Endothelial cell of umbilical vein (primary cell): ENCODE measurements at regions not wholly inside any gene's neighbourhood (a gene's known extent, or its start where the extent isn't known, plus 50 kb on each side); places are given as distances from the start of the nearest gene placed in this dataset.

Source experiments
- BruUV-seq: library from RNA; stranded (reverse); fragments of 400-500 nt; replicated peaks from 2 replicates; lab custom pipeline; 2021; lab: Mats Ljungman, UMichigan
- CTCF ChIA-PET: fragments of 300-600, 350-600 bp; sonication (Branson Sonifier 250); formaldehyde crosslinking; loops from one replicate; lab custom pipeline; 2021; ENCODE audit warnings: antibody characterized with exemption, inconsistent platforms; lab: Charles Lee
- POLR2A ChIA-PET: fragments of 300-600, 350-600 bp; sonication (Branson Sonifier 250); formaldehyde crosslinking; loops from one replicate; lab custom pipeline; 2021; ENCODE audit warnings: antibody characterized with exemption, inconsistent platforms; lab: Charles Lee
- DNase-seq: peaks from one replicate; pipeline ENCODE4 v3.0.0-alpha.2; 2011; ENCODE audit warnings: low read depth, low spot score
- FAIRE-seq: peaks from 2 replicates; lab custom pipeline; 2011; peaks lifted over from hg19 to GRCh38; lab: Jason Lieb, UNC
- H2AFZ ChIP-seq: 2 replicates; pipeline ENCODE4 v1.6.0; 2012; ENCODE audit warnings: low read depth, low read length, control low read depth, inconsistent platforms
- H3K27ac ChIP-seq: 2 replicates; pipeline ENCODE4 v1.5.1; 2011; ENCODE audit warnings: low read depth, mild to moderate bottlenecking, control low read depth, low read length, moderate library complexity; ENCODE audit not compliant: insufficient read depth
- H3K27me3 ChIP-seq, 2 experiments: 2 replicates each; pipeline versions ENCODE4 v1.6.0 to v1.6.1; 2011; ENCODE audit warnings: low read length in 2 of 2, mixed read lengths in 1 of 2; ENCODE audit not compliant: control insufficient read depth in 2 of 2, insufficient read depth in 2 of 2
- H3K36me3 ChIP-seq, 2 experiments: 2 replicates in 1 of 2; 3 replicates in 1 of 2; pipeline ENCODE4 v1.5.1; 2011; ENCODE audit warnings: low read length in 2 of 2, mild to moderate bottlenecking in 1 of 2, moderate library complexity in 1 of 2; ENCODE audit not compliant: control insufficient read depth in 2 of 2, insufficient read depth in 2 of 2; ENCODE audit errors: extremely low read depth in 1 of 2
- H3K4me1 ChIP-seq: 3 replicates; pipeline ENCODE4 v1.5.1; 2011; ENCODE audit warnings: mild to moderate bottlenecking, low read length; ENCODE audit not compliant: control insufficient read depth, insufficient read depth; ENCODE audit errors: extremely low read depth
- H3K4me2 ChIP-seq: 2 replicates; pipeline ENCODE4 v1.6.1; 2011; ENCODE audit warnings: low read length, control low read depth, mixed read lengths; ENCODE audit not compliant: insufficient read depth
- H3K4me3 ChIP-seq, 3 experiments: fragments of 200-600 bp in 1 of 3; sonication (generic), shearing (Covaris generic) in 1 of 3; replicated peaks in 1 of 3; 2 replicates each; pipeline ENCODE4 v1.5.1; 2011 to 2016; ENCODE audit warnings: control low read depth in 3 of 3, low read length in 3 of 3, mild to moderate bottlenecking in 2 of 3, inconsistent platforms in 1 of 3, low read depth in 1 of 3, moderate library complexity in 1 of 3; ENCODE audit not compliant: insufficient read depth in 1 of 3
- H3K79me2 ChIP-seq: 2 replicates; pipeline ENCODE4 v1.6.0; 2012; ENCODE audit warnings: low read length, inconsistent platforms; ENCODE audit not compliant: control insufficient read depth, insufficient read depth
- H3K9ac ChIP-seq: replicated peaks from 2 replicates; pipeline ENCODE3; 2011; ENCODE audit warnings: low read length, control low read depth; ENCODE audit not compliant: insufficient read depth; ENCODE audit errors: extremely low read depth
- H3K9me1 ChIP-seq: replicated peaks from 3 replicates; pipeline ENCODE4 v1.6.0; 2011; ENCODE audit warnings: mild to moderate bottlenecking, low read length; ENCODE audit not compliant: control insufficient read depth, insufficient read depth; ENCODE audit errors: extremely low read depth
- H3K9me3 ChIP-seq: replicated peaks from 2 replicates; pipeline ENCODE4 v1.5.1; 2012; ENCODE audit warnings: low read length, inconsistent platforms; ENCODE audit not compliant: control insufficient read depth, insufficient read depth
- H4K20me1 ChIP-seq: replicated peaks from 2 replicates; pipeline ENCODE3; 2011; ENCODE audit warnings: mild to moderate bottlenecking, low read length; ENCODE audit not compliant: control insufficient read depth, insufficient read depth; ENCODE audit errors: extremely low read depth
- EZH2 ChIP-seq: IDR thresholded peaks from 2 replicates; pipeline ENCODE4 v1.6.1; 2012; ENCODE audit warnings: borderline replicate concordance, low read depth, mild to moderate bottlenecking, moderate library complexity, low read length, inconsistent platforms; ENCODE audit not compliant: severe bottlenecking
- FOS ChIP-seq: IDR thresholded peaks from 2 replicates; pipeline ENCODE4 v1.6.1; 2011; ENCODE audit warnings: mild to moderate bottlenecking, low read length, moderate library complexity, borderline replicate concordance; ENCODE audit not compliant: insufficient read depth
- GATA2 ChIP-seq: IDR thresholded peaks from 2 replicates; pipeline ENCODE4 v1.7.0; 2011; ENCODE audit warnings: low read depth, mild to moderate bottlenecking, moderate library complexity, mixed read lengths, low read length; ENCODE audit not compliant: insufficient read length, insufficient read depth
- JUN ChIP-seq: IDR thresholded peaks from 2 replicates; pipeline ENCODE4 v1.6.1; 2011; ENCODE audit warnings: borderline replicate concordance, low read depth; ENCODE audit not compliant: insufficient read length, insufficient read depth
- MYC ChIP-seq: IDR thresholded peaks from one replicate; pipeline ENCODE4 v1.6.1; 2011; ENCODE audit warnings: mild to moderate bottlenecking, low read depth, low read length
- POLR2A ChIP-seq: IDR thresholded peaks from 2 replicates; pipeline ENCODE4 v1.6.1; 2012; ENCODE audit warnings: low read depth, mild to moderate bottlenecking, control low read depth, low read length
- POLR2AphosphoS5 ChIP-seq: IDR thresholded peaks from 2 replicates; pipeline ENCODE4 v1.6.1; 2012; ENCODE audit warnings: low read depth, mild to moderate bottlenecking, control low read depth, low read length, moderate library complexity; ENCODE audit not compliant: insufficient read depth
- dilution Hi-C: fragments of 300-500 bp; cut with MboI; formaldehyde crosslinking; loops from one replicate; pipeline ENCODE4 v1.15.0; 2019; ENCODE audit warnings: low sequenced_read_pairs; ENCODE audit not compliant: extremely low pct_ligation_motif_present
- intact Hi-C: fragments of 100-400 bp; cut with micrococcal nuclease; formaldehyde crosslinking; loops from one replicate; pipeline ENCODE4 v1.10.0; 2022
- TF ChIP-seq, protein P1 (sequence below), 2 donors: IDR thresholded peaks; 1 replicate in 1 of 2; 2 replicates in 1 of 2; pipeline ENCODE4 v1.5.1; 2011; ENCODE audit warnings: low read length in 2 of 2, mild to moderate bottlenecking in 2 of 2, moderate library complexity in 2 of 2, control low read depth in 1 of 2, inconsistent platforms in 1 of 2, low read depth in 1 of 2; ENCODE audit not compliant: insufficient read depth in 1 of 2; ENCODE audit errors: extremely low read depth in 1 of 2
- TF ChIP-seq, protein P2 (sequence below): IDR thresholded peaks from 2 replicates; pipeline ENCODE4 v1.6.1; 2011; ENCODE audit not compliant: insufficient read depth, insufficient read length

DNA sequence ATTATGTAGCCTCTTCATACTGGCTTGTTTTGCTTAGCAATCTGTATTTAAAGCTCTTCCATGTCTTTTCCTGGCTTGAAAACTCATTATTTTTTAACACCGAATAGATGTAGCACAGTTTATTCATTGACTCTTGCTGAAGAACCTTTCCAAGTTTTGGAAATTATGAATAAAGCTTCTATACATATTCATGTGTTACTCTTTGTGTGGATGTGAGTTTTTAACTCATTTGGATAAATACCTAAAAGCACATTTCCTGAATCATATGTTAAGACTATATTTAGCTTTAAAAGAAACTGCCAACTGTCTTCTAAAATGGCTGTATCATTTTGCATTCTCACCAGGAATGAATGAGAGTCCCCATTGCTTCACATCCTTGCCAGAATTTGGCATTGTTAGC lies 2061.7 kb upstream of the AGA start:
- no peak overlapping the region for H2AFZ ChIP-seq
- intact Hi-C loops = no loop called here
- dilution Hi-C loops = no loop called here
- DNase-seq (no peak), FAIRE-seq (no peak)
- H3K36me3 ChIP-seq = no peaks in the 10 kb centered on the region
- no peak overlapping the region for H3K4me3 ChIP-seq
- H3K27me3 ChIP-seq = no peaks in the 10 kb centered on the region
- no peak for TF ChIP-seq EZH2
- TF ChIP-seq GATA2 = no peak
- TF ChIP-seq, protein P1, sequence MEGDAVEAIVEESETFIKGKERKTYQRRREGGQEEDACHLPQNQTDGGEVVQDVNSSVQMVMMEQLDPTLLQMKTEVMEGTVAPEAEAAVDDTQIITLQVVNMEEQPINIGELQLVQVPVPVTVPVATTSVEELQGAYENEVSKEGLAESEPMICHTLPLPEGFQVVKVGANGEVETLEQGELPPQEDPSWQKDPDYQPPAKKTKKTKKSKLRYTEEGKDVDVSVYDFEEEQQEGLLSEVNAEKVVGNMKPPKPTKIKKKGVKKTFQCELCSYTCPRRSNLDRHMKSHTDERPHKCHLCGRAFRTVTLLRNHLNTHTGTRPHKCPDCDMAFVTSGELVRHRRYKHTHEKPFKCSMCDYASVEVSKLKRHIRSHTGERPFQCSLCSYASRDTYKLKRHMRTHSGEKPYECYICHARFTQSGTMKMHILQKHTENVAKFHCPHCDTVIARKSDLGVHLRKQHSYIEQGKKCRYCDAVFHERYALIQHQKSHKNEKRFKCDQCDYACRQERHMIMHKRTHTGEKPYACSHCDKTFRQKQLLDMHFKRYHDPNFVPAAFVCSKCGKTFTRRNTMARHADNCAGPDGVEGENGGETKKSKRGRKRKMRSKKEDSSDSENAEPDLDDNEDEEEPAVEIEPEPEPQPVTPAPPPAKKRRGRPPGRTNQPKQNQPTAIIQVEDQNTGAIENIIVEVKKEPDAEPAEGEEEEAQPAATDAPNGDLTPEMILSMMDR (IDR thresholded peaks at IDR 0.05; ENCODE audit: extremely low read depth in 1 of 2, insufficient read depth in 1 of 2, low read depth in 1 of 2, low read length in 2 of 2) = no peak
- TF ChIP-seq POLR2AphosphoS5 = no peak
- no peak for TF ChIP-seq MYC
- no peak for TF ChIP-seq FOS
- TF ChIP-seq, protein P2, sequence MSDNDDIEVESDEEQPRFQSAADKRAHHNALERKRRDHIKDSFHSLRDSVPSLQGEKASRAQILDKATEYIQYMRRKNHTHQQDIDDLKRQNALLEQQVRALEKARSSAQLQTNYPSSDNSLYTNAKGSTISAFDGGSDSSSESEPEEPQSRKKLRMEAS = no peak
- TF ChIP-seq JUN = no peak
- TF ChIP-seq POLR2A = no peak
- no peaks in the 10 kb centered on the region for H4K20me1 ChIP-seq
- no peaks in the 10 kb centered on the region for H3K79me2 ChIP-seq
- no peak overlapping the region for H3K9ac ChIP-seq
- POLR2A ChIA-PET = no interaction called here
- H3K9me1 ChIP-seq = no peaks in the 10 kb centered on the region
- CTCF ChIA-PET = no interaction called here
- H3K9me3 ChIP-seq = peaks cover 2% of the 10 kb centered on the region
- no peaks in the 10 kb centered on the region for H3K4me1 ChIP-seq
- H3K4me2 ChIP-seq = no peak overlapping the region
- no TSS peak for BruUV-seq
- H3K27ac ChIP-seq = no peak overlapping the region
